Tibial nerve (tissue), 4 donors: ENCODE measurements at regions not wholly inside any gene's neighbourhood (a gene's known extent, or its start where the extent isn't known, plus 50 kb on each side); places are given as distances from the start of the nearest gene placed in this dataset.

ENCODE experiments used
- EP300 ChIP-seq, 2 donors: sonication (generic); formaldehyde crosslinking; IDR thresholded peaks; one replicate each; pipeline ENCODE4 v1.6.1; 2017; ENCODE audit warnings: antibody characterized with exemption in 2 of 2, mild to moderate bottlenecking in 1 of 2
- TF ChIP-seq, protein P1 (sequence below), 5 experiments: fragments of 200-600 bp in 3 of 5; fragments of 450-650 bp in 2 of 5; sonication (generic) in 3 of 5; IDR thresholded peaks; one replicate each; pipeline ENCODE4 v1.5.1; 2016 to 2019; ENCODE audit warnings: antibody characterized with exemption in 5 of 5, mild to moderate bottlenecking in 3 of 5, moderate library complexity in 2 of 5

DNA sequence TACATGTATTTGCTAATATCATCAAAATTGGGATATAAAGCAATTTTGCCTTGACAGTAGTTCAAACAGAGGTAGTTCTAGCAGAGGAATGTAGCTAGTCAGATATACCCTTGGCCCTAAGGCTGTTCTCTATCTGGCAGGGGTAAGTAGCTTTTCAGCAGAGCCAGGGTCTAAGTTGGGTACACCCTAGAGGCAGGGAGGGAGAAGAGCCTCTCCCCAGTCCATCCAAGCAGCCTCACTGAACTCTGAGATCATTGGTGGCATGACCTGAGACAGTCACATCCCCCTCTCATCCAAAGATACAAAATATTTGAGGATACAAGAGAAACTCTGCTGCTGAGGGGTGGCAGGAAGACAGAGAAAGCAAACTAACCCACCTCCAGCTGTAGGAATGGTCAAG, 343.7 kb downstream of the DHX15 start:
- TF ChIP-seq, protein P1, sequence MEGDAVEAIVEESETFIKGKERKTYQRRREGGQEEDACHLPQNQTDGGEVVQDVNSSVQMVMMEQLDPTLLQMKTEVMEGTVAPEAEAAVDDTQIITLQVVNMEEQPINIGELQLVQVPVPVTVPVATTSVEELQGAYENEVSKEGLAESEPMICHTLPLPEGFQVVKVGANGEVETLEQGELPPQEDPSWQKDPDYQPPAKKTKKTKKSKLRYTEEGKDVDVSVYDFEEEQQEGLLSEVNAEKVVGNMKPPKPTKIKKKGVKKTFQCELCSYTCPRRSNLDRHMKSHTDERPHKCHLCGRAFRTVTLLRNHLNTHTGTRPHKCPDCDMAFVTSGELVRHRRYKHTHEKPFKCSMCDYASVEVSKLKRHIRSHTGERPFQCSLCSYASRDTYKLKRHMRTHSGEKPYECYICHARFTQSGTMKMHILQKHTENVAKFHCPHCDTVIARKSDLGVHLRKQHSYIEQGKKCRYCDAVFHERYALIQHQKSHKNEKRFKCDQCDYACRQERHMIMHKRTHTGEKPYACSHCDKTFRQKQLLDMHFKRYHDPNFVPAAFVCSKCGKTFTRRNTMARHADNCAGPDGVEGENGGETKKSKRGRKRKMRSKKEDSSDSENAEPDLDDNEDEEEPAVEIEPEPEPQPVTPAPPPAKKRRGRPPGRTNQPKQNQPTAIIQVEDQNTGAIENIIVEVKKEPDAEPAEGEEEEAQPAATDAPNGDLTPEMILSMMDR (IDR thresholded peaks at IDR 0.05): no peak
- TF ChIP-seq EP300 (IDR thresholded peaks at IDR 0.05): no peak
